ENCODE measurements at regions not wholly inside any gene's neighbourhood (a gene's known extent, or its start where the extent isn't known, plus 50 kb on each side); places are given as distances from the start of the nearest gene placed in this dataset.

DNA sequence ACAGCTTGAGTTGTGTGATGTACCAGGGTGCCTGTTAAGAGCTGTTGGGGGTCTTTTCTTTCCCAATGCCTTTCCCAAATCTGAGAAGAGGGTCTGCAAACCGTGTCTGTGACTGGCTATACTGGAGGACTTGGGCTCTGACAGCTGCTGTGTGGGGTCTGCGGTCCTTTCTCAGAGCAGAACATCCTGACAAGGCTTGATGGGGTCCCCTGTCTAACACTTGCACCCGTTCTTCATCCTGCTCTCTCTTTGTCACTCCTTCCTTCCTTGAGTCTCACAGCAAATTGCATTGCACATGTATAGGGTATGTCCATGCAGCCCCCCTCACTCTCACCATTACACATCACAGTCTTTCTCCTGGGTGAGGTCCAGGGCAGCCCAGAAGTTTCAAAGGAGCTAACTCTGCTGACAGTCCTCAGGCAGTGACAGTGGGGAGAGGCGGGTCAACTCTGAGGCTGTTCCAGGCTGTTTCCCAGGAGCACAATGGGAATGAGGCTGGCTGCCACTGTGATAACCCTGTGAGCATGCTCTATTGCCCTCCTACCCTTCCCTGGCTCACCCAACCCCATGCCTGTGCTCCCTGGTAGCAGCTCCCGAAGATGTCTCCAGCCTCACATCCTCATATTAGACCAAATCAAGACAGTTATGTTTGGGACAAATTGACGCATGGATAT, 163.2 kb upstream of the GGTLC1 start:
- no peaks in the 10 kb centered on the region for H3K27me3 ChIP-seq
- H3K4me2 ChIP-seq: no peak overlapping the region
- peak overlapping the region; percentile 23; the same call in 1 of the 2 replicates for H3K27ac ChIP-seq
- no peak overlapping the region for H3K9ac ChIP-seq
- no peak for TF ChIP-seq Cebpa-rat (IDR thresholded peaks at IDR 0.05)
- H3K9me3 ChIP-seq: peaks cover 24% of the 10 kb centered on the region
- H4K20me1 ChIP-seq: no peaks in the 10 kb centered on the region
- H3K4me1 ChIP-seq: peaks cover 37% of the 10 kb centered on the region
- no peaks in the 10 kb centered on the region for H3K36me3 ChIP-seq
- no peak overlapping the region for H3K4me3 ChIP-seq

- Histone ChIP-seq H3K9me3 (peaks cover 24% of the 10 kb centered on the region), H3K4me1 (peaks cover 47% of the 10 kb centered on the region)
- no peak for TF ChIP-seq Cebpa-rat (IDR thresholded peaks at IDR 0.05)
These were observed 161.8 kb upstream of the GGTLC1 start for GRCh38 chr20:24150406-24150805.

DNA sequence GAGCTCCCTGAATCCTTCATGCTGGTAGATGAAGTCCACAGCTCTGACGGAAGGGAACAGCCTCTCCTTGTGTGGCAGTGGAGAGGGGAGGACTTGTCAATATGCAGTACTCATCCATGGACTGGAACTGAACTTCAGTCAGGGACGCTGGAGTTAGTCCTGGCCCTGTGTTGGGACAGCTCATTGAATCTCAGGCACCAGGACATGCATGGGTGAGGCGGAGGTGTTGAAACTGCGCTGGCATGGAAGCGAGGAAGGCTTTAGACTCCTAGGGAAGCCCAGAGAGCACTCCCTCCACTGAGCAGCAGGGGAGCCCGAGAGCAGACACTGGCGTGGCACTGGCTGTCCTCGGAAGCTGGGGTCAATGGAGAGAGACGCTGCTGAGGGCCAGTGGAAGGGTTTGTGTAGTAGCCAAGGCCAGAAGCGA, 161.3 kb upstream of the GGTLC1 start:
- Histone ChIP-seq H3K36me3 (no peaks in the 10 kb centered on the region), H3K4me1 (peaks cover 52% of the 10 kb centered on the region)

More at GRCh38 chr20:24150406-24150805, 161.8 kb upstream of the GGTLC1 start:
- Histone ChIP-seq H3K4me3 (no peak overlapping the region), H3K27ac (peak overlapping the region; percentile 86), H3K4me2 (no peak overlapping the region), H3K36me3 (no peaks in the 10 kb centered on the region), H3K27me3 (no peaks in the 10 kb centered on the region), H4K20me1 (no peaks in the 10 kb centered on the region), H3K9ac (no peak overlapping the region)

DNA sequence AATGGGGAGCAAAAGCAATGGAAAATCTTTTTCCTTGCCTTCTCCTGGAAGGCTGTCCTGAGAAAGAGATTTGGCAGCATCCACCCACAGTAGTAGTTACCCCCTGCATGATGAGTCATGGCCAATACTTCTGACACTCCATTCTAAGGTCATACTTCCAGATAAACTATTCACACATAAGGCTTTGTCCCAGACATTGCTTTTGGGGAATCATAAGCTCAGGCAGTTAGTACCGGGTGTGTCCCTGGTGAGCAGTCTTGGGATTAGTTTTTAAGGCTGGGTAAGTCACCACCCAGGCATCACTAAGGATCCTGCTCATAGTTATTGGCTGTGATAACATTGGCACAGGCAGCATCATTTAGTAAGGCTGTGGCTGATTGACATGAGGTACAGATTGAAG, 160.6 kb upstream of the GGTLC1 start:
- Histone ChIP-seq H3K4me3 (peak overlapping the region; percentile 6; the same call in 1 of the 2 replicates), H3K4me2 (peak overlapping the region; percentile 71), H3K9me3 (peaks cover 24% of the 10 kb centered on the region), H3K9ac (no peak overlapping the region), H3K4me1 (peaks cover 59% of the 10 kb centered on the region), H3K27me3 (no peaks in the 10 kb centered on the region), H3K36me3 (no peaks in the 10 kb centered on the region), H3K27ac (peak overlapping the region; percentile 86), H4K20me1 (no peaks in the 10 kb centered on the region)
- TF ChIP-seq Cebpa-rat (IDR thresholded peaks at IDR 0.05): no peak

More for the DNA sequence above, 161.3 kb upstream of the GGTLC1 start:
- H4K20me1 ChIP-seq: no peaks in the 10 kb centered on the region
- no peak for TF ChIP-seq Cebpa-rat (IDR thresholded peaks at IDR 0.05)
- peaks cover 24% of the 10 kb centered on the region for H3K9me3 ChIP-seq
- H3K4me2 ChIP-seq: no peak overlapping the region
- H3K27ac ChIP-seq: peak overlapping the region; percentile 86
- no peaks in the 10 kb centered on the region for H3K27me3 ChIP-seq
- no peak overlapping the region for H3K4me3 ChIP-seq
- H3K9ac ChIP-seq: no peak overlapping the region

DNA sequence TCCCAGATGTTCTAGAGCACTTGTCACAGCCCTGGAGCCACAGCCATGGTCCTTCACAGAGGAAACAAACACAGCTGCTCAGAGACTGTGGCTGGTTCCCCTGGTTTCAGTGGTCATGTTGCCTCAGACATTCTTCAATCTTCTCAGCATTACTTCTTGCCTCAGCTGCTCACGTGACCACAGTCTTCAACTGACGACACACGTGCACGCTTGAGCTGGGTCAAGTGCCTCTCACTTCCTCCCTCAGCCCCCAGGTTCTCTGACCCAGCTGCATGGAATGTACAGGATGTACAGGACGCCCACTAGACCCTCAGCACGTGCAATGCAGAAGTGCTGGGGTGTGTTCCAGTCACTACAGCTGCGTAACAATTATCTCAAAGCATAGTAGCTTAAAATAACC, 159.8 kb upstream of the GGTLC1 start:
- Histone ChIP-seq H3K4me2 (peak overlapping the region; percentile 71), H3K4me3 (no peak overlapping the region), H3K27ac (peak overlapping the region; percentile 86), H3K9me3 (peaks cover 24% of the 10 kb centered on the region), H3K36me3 (no peaks in the 10 kb centered on the region), H4K20me1 (no peaks in the 10 kb centered on the region), H3K4me1 (peaks cover 67% of the 10 kb centered on the region), H3K27me3 (no peaks in the 10 kb centered on the region), H3K9ac (peak overlapping the region; percentile 56; the same call in 1 of the 2 replicates)
- TF ChIP-seq Cebpa-rat (IDR thresholded peaks at IDR 0.05): peak; percentile 72; the same call in 1 of the 2 replicates

- Histone ChIP-seq H3K27me3 (no peaks in the 10 kb centered on the region), H3K4me1 (peaks cover 69% of the 10 kb centered on the region), H3K36me3 (no peaks in the 10 kb centered on the region), H4K20me1 (no peaks in the 10 kb centered on the region), H3K4me2 (peak overlapping the region; percentile 71), H3K9ac (peak overlapping the region; percentile 56), H3K27ac (peak overlapping the region; percentile 86), H3K9me3 (peaks cover 25% of the 10 kb centered on the region), H3K4me3 (no peak overlapping the region)
- TF ChIP-seq Cebpa-rat (IDR thresholded peaks at IDR 0.05): no peak
These were observed 159.4 kb upstream of the GGTLC1 start for GRCh38 chr20:24147961-24148360.

GRCh38 chr20:24147479-24147878, 158.9 kb upstream of the GGTLC1 start:
- H3K36me3 ChIP-seq: no peaks in the 10 kb centered on the region
- H3K9ac ChIP-seq: peak overlapping the region; percentile 56
- H3K4me2 ChIP-seq: peak overlapping the region; percentile 71
- no peak for TF ChIP-seq Cebpa-rat (IDR thresholded peaks at IDR 0.05)
- H3K9me3 ChIP-seq: peaks cover 30% of the 10 kb centered on the region
- peaks cover 69% of the 10 kb centered on the region for H3K4me1 ChIP-seq
- H4K20me1 ChIP-seq: no peaks in the 10 kb centered on the region
- H3K27me3 ChIP-seq: no peaks in the 10 kb centered on the region
- peak overlapping the region; percentile 86 for H3K27ac ChIP-seq
- no peak overlapping the region for H3K4me3 ChIP-seq

- H3K27ac ChIP-seq: peak overlapping the region; percentile 86; the same call in 1 of the 2 replicates
- H3K4me1 ChIP-seq: peaks cover 69% of the 10 kb centered on the region
These were observed 157.7 kb upstream of the GGTLC1 start for GRCh38 chr20:24146231-24146634.

DNA sequence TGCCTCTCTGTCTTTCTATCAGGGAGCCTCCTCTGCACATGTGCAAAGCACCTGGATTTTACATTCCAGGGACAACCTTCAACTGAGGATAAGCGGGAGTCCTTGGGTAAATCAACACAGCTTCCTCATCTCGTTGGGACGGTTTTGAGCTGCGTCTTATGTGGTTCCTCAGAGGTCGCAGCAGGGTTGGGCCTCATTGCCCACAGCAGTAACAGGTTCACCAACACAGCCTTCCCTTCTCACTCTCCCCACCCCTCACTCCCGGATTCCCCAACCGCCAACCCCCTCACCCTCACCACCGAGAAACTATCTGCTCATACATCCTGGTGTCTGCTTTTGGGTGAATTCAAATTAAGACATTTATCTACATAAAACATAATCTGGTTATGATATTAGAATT, 155.8 kb upstream of the GGTLC1 start:
- Histone ChIP-seq H3K36me3 (no peaks in the 10 kb centered on the region), H4K20me1 (no peaks in the 10 kb centered on the region), H3K27me3 (no peaks in the 10 kb centered on the region), H3K9me3 (peaks cover 36% of the 10 kb centered on the region), H3K9ac (no peak overlapping the region), H3K4me3 (no peak overlapping the region), H3K27ac (peak overlapping the region; percentile 45), H3K4me1 (peaks cover 61% of the 10 kb centered on the region), H3K4me2 (peak overlapping the region; percentile 52)
- TF ChIP-seq Cebpa-rat (IDR thresholded peaks at IDR 0.05): no peak

More at GRCh38 chr20:24146231-24146634, 157.7 kb upstream of the GGTLC1 start:
- Histone ChIP-seq H3K36me3 (no peaks in the 10 kb centered on the region), H4K20me1 (no peaks in the 10 kb centered on the region), H3K9me3 (peaks cover 42% of the 10 kb centered on the region), H3K4me2 (peak overlapping the region; percentile 52; the same call in 1 of the 2 replicates), H3K27me3 (no peaks in the 10 kb centered on the region), H3K4me3 (no peak overlapping the region), H3K9ac (no peak overlapping the region)
- no peak for TF ChIP-seq Cebpa-rat (IDR thresholded peaks at IDR 0.05)

- H3K9me3 ChIP-seq: peaks cover 29% of the 10 kb centered on the region
- no peak overlapping the region for H3K4me2 ChIP-seq
- no peaks in the 10 kb centered on the region for H4K20me1 ChIP-seq
- H3K4me3 ChIP-seq: no peak overlapping the region
- no peak overlapping the region for H3K27ac ChIP-seq
- H3K9ac ChIP-seq: no peak overlapping the region
- H3K27me3 ChIP-seq: no peaks in the 10 kb centered on the region
- H3K36me3 ChIP-seq: no peaks in the 10 kb centered on the region
- no peak for TF ChIP-seq Cebpa-rat (IDR thresholded peaks at IDR 0.05)
- peaks cover 29% of the 10 kb centered on the region for H3K4me1 ChIP-seq
These were observed 152.5 kb upstream of the GGTLC1 start for GRCh38 chr20:24141111-24141510.
